ENCODE measurements at regions not wholly inside any gene's neighbourhood (a gene's known extent, or its start where the extent isn't known, plus 50 kb on each side); places are given as distances from the start of the nearest gene placed in this dataset.
"Not testable (repeated sequence)": the region's sequence is repeated elsewhere in the genome, so short reads cannot be mapped to it uniquely, and the experiment has no call there.

DNA sequence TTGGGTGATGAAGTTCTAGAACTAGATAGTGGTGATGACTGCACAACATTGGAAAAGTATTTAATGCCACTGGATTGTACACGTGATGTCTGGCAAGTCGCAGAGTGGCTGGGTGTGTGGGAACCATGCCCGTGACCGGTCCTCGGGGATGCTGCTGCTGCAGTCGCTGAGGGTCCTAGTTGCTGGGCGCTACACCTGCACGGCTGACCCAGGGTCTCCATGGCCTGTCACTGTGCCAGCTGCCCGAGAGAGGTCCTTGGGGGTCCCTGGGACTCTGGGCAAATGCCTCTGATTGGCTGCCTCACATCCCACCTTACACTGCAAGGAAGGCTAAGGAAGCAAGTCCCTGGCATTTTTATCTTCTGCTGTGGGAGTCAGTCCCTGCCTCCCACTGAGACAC lies 109.1 kb upstream of the PABPC3 start:
- WGBS, 3 donors: 77 to 84% (median 83%) methylated on average over 9 of the region's 9 CpGs
- peaks cover 0 to 12% (median 3%) of the 10 kb centered on the region in 3 donors for H3K27me3 ChIP-seq (ENCODE audit: insufficient read depth in 3 of 3, low read length in 2 of 3)
- no peak for ATAC-seq
- no peaks in the 10 kb centered on the region for H3K36me3 ChIP-seq (ENCODE audit: insufficient read depth in 1 of 2, low read depth in 1 of 2)
- H3K9me3 ChIP-seq: no peaks in the 10 kb centered on the region
- H3K4me1 ChIP-seq: no peaks in the 10 kb centered on the region
- no peak for TF ChIP-seq CTCF (IDR thresholded peaks at IDR 0.05)
- intact Hi-C loops (cut with DNase I): no loop called here
- no peak overlapping the region for H3K4me3 ChIP-seq
- no peak for DNase-seq
- no peak overlapping the region for H3K27ac ChIP-seq

- not testable (repeated sequence) for H3K27ac ChIP-seq; ATAC-seq; H3K4me1 ChIP-seq; H3K4me3 ChIP-seq; H3K27me3 ChIP-seq (ENCODE audit: insufficient read depth in 3 of 3, low read length in 2 of 3); H3K9me3 ChIP-seq; H3K36me3 ChIP-seq (ENCODE audit: insufficient read depth in 1 of 2, low read depth in 1 of 2); DNase-seq
- intact Hi-C loops (cut with DNase I): loop anchor here in 1 of 2 donors (10.0 kb wide), 1 partner anchor 385 kb away; the partner anchor contains the start of gene ATP8A2
- WGBS, 3 donors: 59 to 76% (median 59%) methylated on average over 6 of the region's 6 CpGs
These were observed 106.0 kb upstream of the PABPC3 start for GRCh38 chr13:24989959-24990358.

GRCh38 chr13:24992946-24993345 lies 103.0 kb upstream of the PABPC3 start:
- H3K36me3 ChIP-seq (ENCODE audit: insufficient read depth in 1 of 2, low read depth in 1 of 2); H3K4me1 ChIP-seq; H3K9me3 ChIP-seq; H3K4me3 ChIP-seq; ATAC-seq; H3K27me3 ChIP-seq (ENCODE audit: insufficient read depth in 3 of 3, low read length in 2 of 3); DNase-seq; H3K27ac ChIP-seq: not testable (repeated sequence)
- 78 to 83% (median 81%) methylated on average over 4 of the region's 4 CpGs for WGBS, 3 donors
- intact Hi-C loops (cut with DNase I): loop anchor here in 1 of 2 donors (10.0 kb wide), 1 partner anchor 382 kb away; the partner anchor contains the start of gene ATP8A2

- Histone ChIP-seq H3K27me3 (ENCODE audit: insufficient read depth in 3 of 3, low read length in 2 of 3) (peaks cover 0 to 3% (median 0%) of the 10 kb centered on the region in 3 donors), H3K27ac (no peak overlapping the region), H3K36me3 (ENCODE audit: insufficient read depth in 1 of 2, low read depth in 1 of 2) (no peaks in the 10 kb centered on the region), H3K9me3 (no peaks in the 10 kb centered on the region), H3K4me3 (no peak overlapping the region), H3K4me1 (no peaks in the 10 kb centered on the region)
- TF ChIP-seq CTCF (IDR thresholded peaks at IDR 0.05): peak; percentile 69
- no peak for DNase-seq
- WGBS, 3 donors: 11 to 12% (median 12%) methylated on average over 6 of the region's 6 CpGs
- peak in 3 of 4 donors; percentile 61 to 83 (median 77) for ATAC-seq
- intact Hi-C loops (cut with DNase I): loop anchor here (5.0 to 10.0 kb wide), 3 partner anchors 117 to 379 kb away; partner anchors contain the start of gene ATP8A2 (in 1 of the 2)
These were observed 100.6 kb upstream of the PABPC3 start for GRCh38 chr13:24995225-24995804.

DNA sequence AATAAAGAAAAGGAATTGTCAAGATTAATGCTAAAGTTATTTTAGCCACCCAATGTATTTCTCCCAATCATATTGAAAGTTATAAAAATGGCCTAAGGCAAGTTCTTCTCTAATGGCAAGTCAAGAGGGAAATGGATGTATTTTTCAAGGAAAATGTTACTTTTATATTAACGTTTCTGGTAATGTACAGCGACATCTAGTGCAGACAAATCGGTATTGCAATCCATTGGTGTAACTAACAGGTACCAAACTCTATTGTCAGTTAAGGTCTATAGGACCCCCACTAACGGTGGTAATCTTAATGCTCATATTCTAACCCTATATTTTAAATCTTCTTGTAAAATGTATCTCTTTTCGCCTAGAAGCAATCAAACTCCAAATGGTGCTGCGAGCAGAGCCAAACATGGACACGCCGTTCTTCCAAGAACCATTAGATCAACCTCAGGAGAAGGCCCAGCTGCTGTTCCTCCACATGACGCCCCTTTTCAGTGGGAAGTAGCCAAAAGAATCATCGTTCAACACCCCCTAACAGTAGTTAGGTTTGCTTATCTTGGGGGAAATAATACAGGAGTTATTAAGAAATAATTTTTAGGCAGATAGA lies 98.5 kb upstream of the PABPC3 start:
- H3K9me3 ChIP-seq: no peaks in the 10 kb centered on the region
- peak; percentile 65 for TF ChIP-seq CTCF (IDR thresholded peaks at IDR 0.05)
- ATAC-seq (no peak), DNase-seq (no peak)
- no peaks in the 10 kb centered on the region for H3K4me1 ChIP-seq
- no peak overlapping the region for H3K27ac ChIP-seq
- H3K36me3 ChIP-seq (ENCODE audit: insufficient read depth in 1 of 2, low read depth in 1 of 2): no peaks in the 10 kb centered on the region
- 32 to 35% (median 33%) methylated on average over 10 of the region's 10 CpGs for whole genome bisulfite sequencing, 3 donors
- H3K27me3 ChIP-seq (ENCODE audit: insufficient read depth in 3 of 3, low read length in 2 of 3): peaks cover 0 to 4% (median 3%) of the 10 kb centered on the region in 3 donors
- intact Hi-C loops (cut with DNase I): loop anchor here (5.0 to 10.0 kb wide), 3 partner anchors 115 to 377 kb away; partner anchors contain the start of gene ATP8A2 (in 1 of the 2)
- H3K4me3 ChIP-seq: no peak overlapping the region

All from psoas muscle (tissue), 7 donors.